ENCODE measurements at regions not wholly inside any gene's neighbourhood (a gene's known extent, or its start where the extent isn't known, plus 50 kb on each side); places are given as distances from the start of the nearest gene placed in this dataset.
"Not testable (repeated sequence)": the region's sequence is repeated elsewhere in the genome, so short reads cannot be mapped to it uniquely, and the experiment has no call there.

DNA sequence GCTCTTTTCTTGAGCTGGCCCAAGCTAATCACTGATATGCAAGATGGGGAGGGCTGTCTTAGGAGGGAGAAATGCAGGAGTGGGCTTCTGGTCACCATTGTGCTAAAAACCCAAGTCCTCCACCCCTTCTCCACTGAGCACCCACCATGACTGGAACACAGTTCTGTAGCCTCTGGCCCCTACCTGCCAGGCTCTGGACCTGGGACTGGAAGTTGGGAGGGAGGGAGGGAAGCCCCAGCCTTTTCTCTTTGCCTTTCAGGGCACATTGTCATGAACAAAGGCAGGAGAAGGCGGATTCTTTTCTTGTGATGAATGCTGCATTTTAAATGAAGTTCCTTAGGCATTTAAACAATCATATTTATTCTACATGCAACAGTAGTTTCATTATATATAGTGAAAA lies 559.1 kb upstream of the TRPC7 start:
- no peak for DNase-seq

DNA sequence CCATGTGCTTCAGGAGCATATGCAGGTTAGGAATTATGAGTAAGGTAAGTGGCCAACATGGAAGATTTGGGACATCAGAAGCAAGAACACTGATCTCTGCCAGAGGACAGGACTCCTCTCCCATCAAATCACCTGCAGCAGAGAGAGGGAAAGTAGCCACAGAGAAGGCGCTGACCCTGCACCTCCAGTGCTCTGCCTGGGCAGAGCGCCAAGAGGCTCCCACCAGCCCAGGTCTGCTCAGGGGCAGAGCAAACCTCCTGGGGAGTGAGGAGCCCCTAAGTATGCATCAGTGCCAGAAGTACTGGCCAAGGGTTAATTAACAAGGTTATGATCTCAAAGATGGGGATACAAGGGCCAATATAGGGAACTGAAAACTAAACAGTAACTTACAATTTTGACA lies 545.3 kb upstream of the TRPC7 start:
- no peak for DNase-seq

DNA sequence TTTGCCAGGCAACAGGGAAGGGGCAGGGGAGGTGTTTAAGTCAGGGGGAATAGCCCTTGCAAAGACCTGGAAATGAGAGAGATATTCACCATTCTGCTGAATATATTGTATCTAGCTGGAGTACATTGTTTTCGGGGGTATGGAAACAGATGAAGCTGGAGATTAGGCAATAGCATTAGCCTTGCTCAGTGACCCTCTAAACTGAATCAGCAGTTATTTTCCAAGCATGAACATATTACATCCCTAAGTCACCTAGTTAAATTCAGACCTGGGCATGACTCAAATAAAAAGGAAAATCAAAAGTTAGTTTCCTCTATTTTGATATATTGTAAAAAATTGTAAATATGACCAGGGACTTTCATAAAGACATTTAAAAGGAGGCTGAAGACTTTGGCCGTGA lies 544.6 kb upstream of the TRPC7 start:
- no peak for DNase-seq

DNA sequence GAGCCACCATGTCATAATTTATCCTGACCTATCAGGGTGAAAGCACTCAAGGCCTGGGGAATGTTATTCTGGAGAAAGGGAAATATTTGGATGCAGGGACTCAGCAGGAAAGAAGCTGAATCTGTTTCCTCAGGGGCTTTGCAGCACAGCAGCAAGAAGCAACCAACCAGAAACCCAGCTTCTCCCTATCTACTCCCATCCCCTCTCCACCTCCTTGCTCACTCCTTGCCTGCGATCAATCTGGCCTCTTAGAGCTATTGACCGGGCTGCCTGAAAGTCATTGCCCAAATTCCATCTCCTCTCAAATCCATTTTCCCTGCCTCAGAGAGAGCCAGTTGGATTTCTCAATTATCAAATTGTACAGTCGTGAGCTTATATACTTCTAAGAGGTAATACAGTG lies 542.0 kb upstream of the TRPC7 start:
- no peak for DNase-seq

DNA sequence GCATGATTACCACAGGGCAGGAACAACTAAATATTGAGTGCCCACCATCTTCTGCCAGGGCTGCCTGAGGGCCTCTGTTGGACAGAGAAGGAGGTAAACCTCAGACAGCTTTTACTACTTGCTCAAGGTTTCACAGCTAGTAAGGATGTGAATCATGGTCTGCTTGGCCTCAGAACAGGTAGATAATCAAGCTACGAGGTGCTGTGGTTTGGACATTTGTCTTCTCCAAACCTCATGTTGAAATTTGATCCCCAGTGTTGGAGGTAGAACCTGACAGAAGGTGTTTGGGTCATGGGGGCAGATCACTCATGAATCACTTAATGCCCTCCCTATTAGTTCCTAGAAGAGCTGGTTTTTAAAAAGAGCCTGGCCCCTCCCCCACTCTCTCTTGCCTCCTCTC lies 541.2 kb upstream of the TRPC7 start:
- DNase-seq = no peak

DNA sequence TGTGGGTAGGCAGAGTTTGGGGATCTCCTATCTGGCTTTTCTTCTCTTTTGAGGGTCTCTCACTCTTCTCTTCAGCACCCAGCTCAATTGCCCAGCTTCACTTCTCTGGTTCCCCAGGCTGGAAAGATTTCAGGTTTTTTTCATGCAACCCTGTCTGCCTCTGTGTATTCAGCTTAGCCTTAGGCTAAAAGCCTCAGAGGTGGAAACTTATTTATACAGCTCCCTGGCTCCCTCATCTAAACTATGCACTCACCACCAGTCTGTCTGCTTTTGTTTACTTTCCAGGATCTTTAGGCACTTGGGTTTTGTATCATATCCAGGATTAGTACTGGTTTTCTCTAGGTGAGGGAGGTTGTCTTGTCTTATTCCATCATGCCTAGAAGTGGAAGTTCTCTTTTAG lies 540.2 kb upstream of the TRPC7 start:
- DNase-seq = no peak

DNA sequence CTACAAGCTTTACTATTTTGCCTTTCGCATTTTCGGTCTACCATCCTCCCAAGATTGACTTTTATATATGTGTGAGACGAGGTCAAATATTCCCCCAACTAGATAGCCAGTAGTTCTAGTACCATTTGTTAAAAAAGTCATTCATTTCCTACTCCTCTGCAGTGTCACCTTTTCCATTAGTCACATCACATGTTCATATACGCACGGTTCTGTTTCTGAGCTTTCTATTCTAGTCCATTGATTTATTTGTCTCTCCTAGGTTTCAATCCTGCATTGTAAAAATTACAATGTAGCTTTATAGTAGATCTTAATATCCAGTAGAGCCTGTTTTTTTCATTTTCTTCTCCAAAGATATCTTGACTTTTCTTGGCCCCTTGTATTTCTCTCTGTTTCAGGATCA lies 528.7 kb upstream of the TRPC7 start:
- no peak for DNase-seq

DNA sequence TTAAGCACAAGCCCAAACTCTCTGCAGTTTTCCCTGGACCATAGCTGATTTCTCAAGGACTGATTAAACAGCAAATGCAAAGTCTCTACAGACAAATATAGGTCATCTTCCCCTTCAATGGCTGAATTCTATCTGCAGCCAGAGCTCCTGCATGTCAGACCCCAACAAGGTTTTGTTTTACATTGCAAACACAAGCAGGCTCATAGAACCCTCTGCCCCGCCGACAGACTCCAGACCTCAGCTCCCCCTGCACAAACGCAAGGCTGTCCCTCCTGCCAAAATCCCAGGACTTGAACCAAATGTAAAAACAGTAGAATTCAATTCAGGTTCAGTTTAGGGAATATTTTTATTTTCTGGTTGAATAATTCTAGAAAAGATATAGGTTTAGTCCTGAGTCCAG lies 526.7 kb upstream of the TRPC7 start:
- no peak for DNase-seq

DNA sequence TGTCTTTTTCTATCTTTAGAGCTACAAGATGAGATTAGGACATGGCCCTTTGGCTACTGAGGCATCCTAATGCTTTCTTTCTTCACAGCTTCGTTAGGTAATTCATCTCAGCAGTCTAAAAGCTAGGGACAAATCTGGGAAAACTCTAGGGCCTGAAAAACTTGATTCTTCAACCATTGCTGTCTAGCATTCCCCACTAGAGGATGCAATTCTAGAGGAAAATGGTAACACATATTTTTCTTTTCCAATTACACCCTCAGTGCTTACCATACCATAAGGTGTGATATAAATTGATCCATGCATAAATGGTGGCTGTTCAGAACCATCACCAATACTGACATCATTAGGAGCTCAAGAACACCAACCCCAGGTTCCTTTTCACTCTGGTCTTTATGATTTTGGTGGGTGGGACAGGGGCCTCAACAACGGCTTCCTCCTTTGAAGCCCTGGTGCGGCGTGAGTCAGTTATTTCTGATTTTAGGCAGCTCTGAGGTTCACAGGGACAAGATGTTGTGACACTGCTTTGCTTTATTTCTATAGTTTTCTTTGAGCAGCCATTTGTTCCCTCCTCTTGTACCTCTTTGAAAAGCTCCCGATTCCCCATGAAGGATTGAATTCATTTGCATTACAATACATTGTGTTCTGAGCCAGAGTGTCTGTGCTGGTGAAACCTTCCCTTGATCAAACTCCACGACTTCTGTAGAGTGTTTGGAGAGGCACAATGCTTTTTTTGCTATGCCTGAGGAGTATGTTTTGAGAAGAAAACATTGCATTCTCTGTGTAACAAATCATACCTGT lies 526.0 kb upstream of the TRPC7 start:
- no peak for DNase-seq

DNA sequence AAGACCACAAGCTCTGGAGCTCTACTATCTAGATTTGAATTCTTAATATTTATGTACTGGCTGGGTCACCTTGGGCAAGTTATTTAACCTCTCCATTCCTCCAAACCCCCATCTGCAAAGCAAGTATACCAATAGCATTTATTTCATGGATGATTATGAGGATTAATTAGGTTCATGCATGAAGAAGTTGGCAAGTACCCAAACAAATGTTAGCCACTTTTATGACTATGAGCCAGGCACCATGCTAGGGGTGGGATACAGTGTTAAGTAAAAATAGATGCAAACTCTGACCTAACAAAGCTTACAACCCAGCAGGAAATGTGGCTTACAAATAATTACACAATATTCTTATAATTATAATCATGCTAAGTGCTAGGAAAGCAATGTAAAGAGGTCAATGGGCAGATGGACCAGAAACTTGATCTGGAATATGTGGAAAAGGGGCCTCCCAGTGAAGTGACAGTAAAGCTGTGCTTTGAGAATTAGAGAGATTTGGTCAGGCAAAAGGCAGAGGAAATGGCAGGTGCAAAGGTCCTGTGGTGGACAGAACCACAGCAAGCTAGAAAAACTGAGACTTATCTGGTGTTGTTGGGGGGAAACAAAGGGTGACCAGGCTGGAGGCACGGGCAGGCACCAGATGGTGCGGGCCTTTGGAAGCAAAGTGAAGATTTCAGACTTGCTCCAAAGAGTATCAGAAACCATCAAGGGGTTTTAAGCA lies 525.2 kb upstream of the TRPC7 start:
- DNase-seq = no peak

DNA sequence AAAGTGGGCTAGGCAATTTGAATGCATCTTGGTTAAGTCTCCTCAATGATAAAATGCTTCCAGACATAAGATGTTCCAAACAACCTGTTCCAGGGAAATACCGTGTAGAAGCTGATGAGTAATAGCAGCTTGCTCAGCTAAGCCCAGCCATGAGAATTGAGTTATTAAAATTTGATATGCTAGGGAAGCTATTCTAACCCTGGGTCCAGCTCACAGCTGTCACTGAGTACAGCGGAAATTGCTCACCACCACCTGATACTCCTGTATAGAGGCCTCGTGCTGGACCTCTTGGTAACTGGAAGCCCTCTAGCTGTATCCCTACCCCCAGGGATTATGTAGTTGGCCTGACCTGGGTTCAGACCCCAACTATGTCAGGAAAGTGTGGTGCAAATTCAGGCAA lies 521.3 kb upstream of the TRPC7 start:
- no peak for DNase-seq

DNA sequence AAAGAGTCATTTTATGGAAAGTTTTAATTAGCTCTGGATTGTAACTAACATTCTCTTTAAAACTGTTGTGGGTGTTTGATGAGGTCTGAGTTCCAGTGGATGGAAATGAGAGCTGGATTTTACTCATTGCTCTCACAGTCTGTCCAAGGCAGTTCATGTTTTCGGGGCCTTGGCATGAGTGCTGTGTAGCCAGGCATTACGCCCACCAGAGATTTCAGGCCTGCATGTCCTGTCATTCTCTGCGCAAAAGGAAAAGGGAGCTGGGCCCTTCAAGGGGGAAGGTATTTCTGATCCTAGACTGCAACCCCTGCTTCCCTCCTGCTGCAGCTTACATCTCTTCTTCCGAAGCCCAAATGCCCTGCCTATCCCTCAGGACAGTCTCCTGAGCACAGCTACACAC lies 499.6 kb upstream of the TRPC7 start:
- no peak for DNase-seq

DNA sequence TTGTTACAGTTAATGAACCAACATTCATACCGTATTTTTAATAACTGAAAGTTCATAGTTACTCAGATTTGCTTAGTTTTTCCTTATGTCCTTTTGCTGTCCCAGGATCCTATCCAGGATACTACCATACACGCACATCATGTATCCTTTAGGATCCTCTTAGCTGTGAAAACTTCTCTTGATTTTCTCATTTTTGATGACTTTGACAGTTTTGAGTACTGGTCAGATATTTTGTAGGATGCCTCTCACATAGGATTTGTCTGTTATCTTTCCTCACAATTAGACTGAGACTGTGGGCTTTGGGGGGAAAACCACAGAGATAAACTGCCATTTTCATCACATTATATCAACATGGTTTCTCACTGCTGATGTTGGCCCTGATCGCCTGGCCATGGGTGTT lies 491.3 kb upstream of the TRPC7 start:
- DNase-seq = no peak

DNA sequence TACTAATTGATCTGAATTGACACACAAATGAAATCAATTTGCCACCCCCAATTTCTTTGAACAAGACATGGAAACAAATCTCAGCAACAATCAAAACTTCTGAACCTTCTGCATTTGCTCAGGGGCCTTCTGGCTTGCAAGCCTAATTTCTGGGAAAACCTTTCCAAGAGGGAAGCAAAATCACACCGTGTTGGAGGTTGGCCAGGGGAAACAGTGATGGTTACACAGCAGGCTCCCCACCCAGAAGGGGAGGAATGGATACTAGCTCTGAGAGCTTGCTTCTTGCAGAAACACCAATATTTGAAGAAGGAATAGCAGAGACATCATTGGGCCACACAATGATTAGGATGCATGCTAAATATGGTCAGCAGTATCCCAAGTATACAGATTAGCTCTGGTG lies 488.6 kb upstream of the TRPC7 start:
- DNase-seq = no peak

DNA sequence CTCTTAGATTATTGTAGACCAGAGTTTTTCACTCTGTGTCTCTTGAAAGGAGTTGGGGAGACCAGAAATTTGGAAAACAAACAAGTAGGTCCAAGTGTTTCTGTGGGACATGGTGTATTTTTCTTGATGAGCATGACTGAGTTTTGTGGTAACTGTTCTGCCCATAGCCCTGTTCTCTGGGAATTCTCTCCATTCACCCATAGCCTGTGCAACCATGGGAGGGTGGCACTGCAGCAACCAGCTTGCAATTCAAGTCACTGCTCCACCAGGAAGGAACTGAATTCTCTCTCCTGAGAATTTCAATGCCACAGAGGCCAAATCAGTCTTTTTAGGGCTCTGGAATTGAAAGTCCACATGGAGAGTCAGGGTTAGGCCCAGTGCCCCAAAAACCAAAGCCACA lies 475.3 kb upstream of the TRPC7 start:
- DNase-seq = no peak

DNA sequence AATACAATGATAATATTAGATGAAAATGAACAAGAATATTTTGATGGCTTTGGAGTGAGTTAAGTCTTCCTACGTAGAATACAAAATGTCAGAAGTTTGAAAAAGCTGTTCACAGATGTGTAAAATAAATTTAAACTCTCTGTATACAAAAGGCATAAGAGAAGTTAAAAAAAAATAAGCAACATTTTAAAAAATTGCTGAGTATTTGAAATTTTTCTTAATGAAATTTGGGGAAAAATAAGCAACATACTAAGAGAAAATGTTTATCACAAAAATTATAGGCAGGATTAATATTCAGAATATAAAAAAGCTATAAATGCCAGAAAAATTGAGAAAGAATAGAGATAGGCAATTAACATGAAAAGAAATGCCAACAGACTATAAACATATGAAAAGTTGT lies 470.7 kb upstream of the TRPC7 start:
- DNase-seq = no peak

DNA sequence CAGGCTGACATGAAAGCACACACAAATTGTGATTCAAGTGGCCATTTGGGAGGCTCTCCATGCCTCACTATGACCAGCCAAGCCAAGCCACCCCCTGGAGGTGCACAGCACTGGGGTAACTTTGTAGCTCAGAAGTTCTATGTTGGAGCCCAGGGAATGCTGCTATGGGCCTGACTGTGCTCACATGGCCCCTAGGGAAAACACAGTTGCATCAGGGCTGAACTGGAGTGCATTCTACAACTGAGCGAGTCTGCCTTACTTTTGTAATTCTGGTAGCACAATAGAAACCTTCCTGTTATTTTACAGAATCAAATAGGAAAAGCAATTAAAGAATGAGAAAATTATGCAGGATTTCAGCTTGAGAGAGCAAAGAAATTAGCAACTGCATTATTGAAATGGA lies 455.5 kb upstream of the TRPC7 start:
- DNase-seq = no peak

DNA sequence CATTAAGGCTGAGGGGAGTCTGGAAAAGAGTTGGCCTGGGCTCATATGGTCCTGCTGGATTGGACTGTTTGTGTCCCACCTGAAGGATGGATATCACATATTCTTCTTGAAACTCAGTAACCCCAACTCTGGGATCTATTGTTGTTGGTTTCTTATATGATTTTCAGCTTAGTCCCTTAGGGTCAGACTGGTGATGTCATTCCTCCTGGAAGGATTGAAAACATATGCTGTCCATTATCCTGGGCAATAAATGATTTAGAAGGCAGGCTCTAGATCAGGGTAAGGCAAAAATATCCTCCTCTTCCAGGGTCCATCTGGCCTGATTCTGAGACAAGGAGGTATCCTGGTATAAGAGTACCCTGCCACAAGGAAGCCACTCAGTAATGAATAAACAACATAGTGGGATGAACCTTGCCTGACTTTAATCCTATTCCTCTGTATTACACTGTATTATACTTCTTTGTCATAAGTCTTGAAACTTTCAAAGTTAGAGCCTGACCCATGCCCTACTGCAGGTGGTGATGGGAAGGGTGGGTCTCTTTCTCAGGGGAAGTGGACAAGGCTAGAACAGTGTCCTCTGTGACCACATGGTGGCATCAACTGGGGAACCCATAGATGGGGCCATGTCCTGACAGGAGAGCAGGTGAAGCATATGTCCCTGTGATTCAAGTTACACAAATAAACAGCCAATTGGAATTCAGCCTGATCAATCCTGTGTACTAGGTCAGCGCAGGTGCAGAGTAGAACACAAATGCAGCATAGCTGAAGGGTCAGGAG lies 454.4 kb upstream of the TRPC7 start:
- DNase-seq = no peak

DNA sequence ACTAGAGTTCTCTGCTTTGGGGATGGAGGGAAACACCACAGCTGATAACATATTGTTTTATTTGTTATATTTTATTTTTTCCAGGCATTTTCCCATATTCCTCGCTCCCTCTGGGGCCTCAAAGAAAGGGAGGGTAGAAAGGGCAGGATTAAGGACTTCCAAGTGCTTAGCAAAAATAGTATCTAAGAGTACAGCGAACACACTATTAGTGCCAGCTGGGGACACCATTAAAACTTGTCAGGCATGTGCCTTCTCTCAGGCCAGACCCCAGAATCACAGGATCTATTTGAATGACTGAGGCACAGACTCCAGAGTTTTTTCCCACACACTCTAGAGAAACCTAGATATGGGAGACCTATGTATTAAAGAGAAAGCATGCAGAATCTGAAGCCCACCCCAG lies 451.0 kb upstream of the TRPC7 start:
- DNase-seq = no peak

DNA sequence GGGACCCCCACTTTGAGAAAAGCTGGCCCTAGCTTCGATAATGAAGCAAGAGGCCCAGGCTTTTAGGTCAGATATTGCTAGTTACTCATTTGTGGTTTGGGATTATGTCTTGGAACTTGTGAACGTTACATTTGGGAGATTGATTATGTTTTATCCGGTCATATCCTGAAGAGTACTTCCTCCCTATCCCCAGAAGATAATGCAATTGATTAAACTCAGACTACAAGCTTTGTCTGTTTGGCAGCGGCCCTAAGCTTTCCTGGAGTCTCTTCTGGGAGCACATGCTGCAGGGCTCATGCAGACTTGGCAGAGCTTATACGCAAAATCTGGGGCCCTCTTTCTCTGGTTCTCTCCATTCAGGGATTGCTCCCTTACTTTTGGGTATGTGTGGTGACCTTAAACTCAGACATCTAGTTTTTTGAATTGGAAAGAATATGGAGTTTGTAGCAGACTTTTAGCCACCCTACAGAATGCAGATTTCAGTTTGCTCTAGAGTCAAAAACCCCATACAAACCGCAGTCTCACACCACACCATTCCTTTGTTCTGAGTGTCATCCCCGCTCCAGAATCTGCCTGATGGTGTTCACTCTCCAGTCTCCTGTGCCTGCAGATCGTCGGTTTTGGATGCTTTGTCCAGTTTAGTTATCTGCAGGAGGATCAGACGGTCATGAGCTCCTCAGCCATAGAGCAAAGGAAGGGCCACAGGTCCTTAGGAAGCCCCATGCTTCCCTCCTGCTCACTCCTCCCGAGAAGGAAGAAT lies 449.5 kb upstream of the TRPC7 start:
- no peak for DNase-seq

DNA sequence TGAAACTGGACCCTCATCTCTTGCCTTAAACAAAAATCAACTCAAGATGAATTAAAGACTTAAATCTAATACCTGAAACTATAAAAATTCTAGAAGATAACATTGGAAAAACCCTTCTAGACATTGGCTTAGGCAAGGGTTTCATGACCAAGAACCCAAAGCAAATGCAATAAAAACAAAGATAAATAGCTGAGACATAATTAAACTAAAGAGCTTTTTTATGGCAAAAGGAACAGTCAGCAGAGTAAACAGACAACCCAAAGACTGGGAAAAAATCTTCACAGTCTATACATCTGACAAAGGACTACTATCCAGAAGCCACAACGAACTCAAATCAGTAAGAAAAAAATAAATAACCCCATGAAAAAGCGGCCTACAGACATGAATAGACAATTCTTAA lies 446.9 kb upstream of the TRPC7 start:
- DNase-seq = not testable (repeated sequence)

DNA sequence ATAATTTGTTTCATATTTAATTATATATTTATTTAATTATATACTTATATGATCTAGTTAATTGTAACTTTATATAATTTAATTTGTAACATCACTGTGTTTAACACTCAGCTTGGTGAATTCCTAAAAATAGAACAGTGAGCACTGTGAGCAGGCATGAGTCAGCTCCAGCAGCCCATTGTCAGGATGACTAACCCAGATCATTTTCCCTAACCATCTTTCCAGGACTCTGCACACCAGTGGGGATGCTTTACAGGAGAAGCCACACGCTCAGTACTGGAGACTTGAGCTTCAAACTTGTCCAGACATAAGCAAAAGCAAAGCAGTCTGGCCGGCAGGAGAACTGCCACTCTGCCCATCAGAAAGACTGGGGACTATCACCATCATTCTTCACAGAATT lies 446.2 kb upstream of the TRPC7 start:
- no peak for DNase-seq

DNA sequence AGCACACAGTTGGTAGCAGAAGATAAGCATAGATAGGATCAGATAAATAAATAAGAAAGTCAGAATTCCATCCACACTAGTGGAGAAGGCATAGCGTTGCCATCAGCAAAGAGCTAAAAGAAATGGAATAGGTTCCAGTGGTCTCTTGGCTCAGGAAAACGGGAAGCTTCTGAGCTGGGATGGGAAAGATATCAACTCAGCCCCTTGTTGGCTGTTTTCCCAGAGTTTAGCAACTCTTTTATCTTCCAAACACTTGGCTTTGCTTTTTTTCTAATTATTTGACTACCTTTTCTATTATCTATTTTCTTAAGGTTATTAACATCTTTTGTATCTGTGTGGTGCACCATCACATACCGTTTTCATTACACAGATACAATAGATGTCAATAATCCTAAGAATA lies 445.7 kb upstream of the TRPC7 start:
- DNase-seq = no peak
